Colonic mucosa (tissue), 4 donors: ENCODE measurements at regions not wholly inside any gene's neighbourhood (a gene's known extent, or its start where the extent isn't known, plus 50 kb on each side); places are given as distances from the start of the nearest gene placed in this dataset.

ENCODE experiments used
- DNase-seq: peaks from one replicate; pipeline ENCODE4 v3.0.0-alpha.2; 2020
- H3K27ac ChIP-seq: fragments of 200-600 bp; one replicate; pipeline ENCODE4 v1.8.0; 2021
- H3K27me3 ChIP-seq: fragments of 200-600 bp; one replicate; pipeline ENCODE4 v1.8.0; 2021
- H3K36me3 ChIP-seq: fragments of 200-600 bp; one replicate; pipeline ENCODE4 v1.8.0; 2021
- H3K4me1 ChIP-seq: fragments of 200-600 bp; one replicate; pipeline ENCODE4 v1.8.0; 2021; ENCODE audit warnings: mild to moderate bottlenecking
- H3K4me3 ChIP-seq: fragments of 200-600 bp; one replicate; pipeline ENCODE4 v1.8.0; 2021
- H3K9ac ChIP-seq, 2 donors: one replicate each; pipeline ENCODE4 v1.7.0; 2013; ENCODE audit warnings: control low read depth in 2 of 2, low read depth in 2 of 2, low read length in 2 of 2
- H3K9me3 ChIP-seq: fragments of 200-600 bp; one replicate; pipeline ENCODE4 v1.8.0; 2021
- CTCF ChIP-seq: fragments of 200-600 bp; IDR thresholded peaks from one replicate; pipeline ENCODE4 v1.8.0; 2022; ENCODE audit warnings: antibody characterized with exemption, mild to moderate bottlenecking
- intact Hi-C: fragments of 100-400 bp; cut with DNase I; formaldehyde crosslinking; loops from one replicate; pipeline ENCODE4 v1.14.1; 2022
- donor health status: healthy.
- donor health status: DM: no; HTN: no; CAD: no.
- donor health status: DM: no; HTN: no; CAD: no.

- Histone ChIP-seq H3K4me3 (no peak overlapping the region), H3K27me3 (no peaks in the 10 kb centered on the region), H3K9ac (no peak overlapping the region), H3K9me3 (no peaks in the 10 kb centered on the region), H3K27ac (no peak overlapping the region), H3K36me3 (no peaks in the 10 kb centered on the region), H3K4me1 (no peaks in the 10 kb centered on the region)
- TF ChIP-seq CTCF = no peak
- DNase-seq = no peak
- intact Hi-C loops = no loop called here
Measured at GRCh38 chr3:175902226-175902625, 1043.1 kb downstream of the NAALADL2 start.

DNA sequence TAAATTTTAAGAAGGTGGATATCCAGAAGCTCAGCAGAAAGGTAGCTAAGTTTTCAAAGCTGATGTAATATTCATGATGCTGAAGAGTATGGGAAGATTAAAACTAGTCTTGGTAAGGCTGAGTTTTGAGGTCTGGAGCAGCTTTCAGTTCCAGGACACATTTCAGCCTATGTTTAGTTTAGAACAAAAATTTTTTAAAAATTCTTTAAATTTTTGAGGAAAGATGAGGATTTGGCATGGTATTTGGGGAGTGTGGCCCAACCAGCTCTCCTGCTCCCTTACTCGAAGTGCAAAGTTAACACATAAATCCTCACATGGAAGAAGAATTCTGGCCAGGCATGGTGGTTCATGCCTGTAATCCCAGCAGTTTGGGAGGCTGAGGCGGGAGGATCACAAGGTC is 1039.1 kb downstream of the NAALADL2 start:
- intact Hi-C loops = no loop called here
- no peaks in the 10 kb centered on the region for H3K4me1 ChIP-seq
- no peaks in the 10 kb centered on the region for H3K27me3 ChIP-seq
- TF ChIP-seq CTCF = no peak
- no peak overlapping the region for H3K9ac ChIP-seq
- no peak overlapping the region for H3K27ac ChIP-seq
- no peaks in the 10 kb centered on the region for H3K9me3 ChIP-seq
- no peak for DNase-seq
- H3K36me3 ChIP-seq = no peaks in the 10 kb centered on the region
- no peak overlapping the region for H3K4me3 ChIP-seq

GRCh38 chr3:175896655-175897054 is 1037.5 kb downstream of the NAALADL2 start:
- intact Hi-C loops = no loop called here
- TF ChIP-seq CTCF = no peak
- Histone ChIP-seq H3K9me3 (no peaks in the 10 kb centered on the region), H3K36me3 (no peaks in the 10 kb centered on the region), H3K4me3 (no peak overlapping the region), H3K4me1 (no peaks in the 10 kb centered on the region), H3K27me3 (no peaks in the 10 kb centered on the region), H3K9ac (no peak overlapping the region), H3K27ac (no peak overlapping the region)
- no peak for DNase-seq

GRCh38 chr3:175895731-175896130 is 1036.6 kb downstream of the NAALADL2 start:
- H3K27ac ChIP-seq = no peak overlapping the region
- H3K36me3 ChIP-seq = no peaks in the 10 kb centered on the region
- no peak overlapping the region for H3K4me3 ChIP-seq
- DNase-seq = no peak
- H3K27me3 ChIP-seq = no peaks in the 10 kb centered on the region
- H3K9ac ChIP-seq = no peak overlapping the region
- H3K9me3 ChIP-seq = no peaks in the 10 kb centered on the region
- no peak for TF ChIP-seq CTCF
- no peaks in the 10 kb centered on the region for H3K4me1 ChIP-seq
- intact Hi-C loops = no loop called here

- Histone ChIP-seq H3K9me3 (no peaks in the 10 kb centered on the region), H3K27me3 (no peaks in the 10 kb centered on the region), H3K27ac (no peak overlapping the region), H3K4me3 (no peak overlapping the region), H3K36me3 (no peaks in the 10 kb centered on the region), H3K9ac (no peak overlapping the region), H3K4me1 (no peaks in the 10 kb centered on the region)
- no peak for TF ChIP-seq CTCF
- intact Hi-C loops = no loop called here
- DNase-seq = no peak
Measured at GRCh38 chr3:175893566-175893965, 1034.4 kb downstream of the NAALADL2 start.

DNA sequence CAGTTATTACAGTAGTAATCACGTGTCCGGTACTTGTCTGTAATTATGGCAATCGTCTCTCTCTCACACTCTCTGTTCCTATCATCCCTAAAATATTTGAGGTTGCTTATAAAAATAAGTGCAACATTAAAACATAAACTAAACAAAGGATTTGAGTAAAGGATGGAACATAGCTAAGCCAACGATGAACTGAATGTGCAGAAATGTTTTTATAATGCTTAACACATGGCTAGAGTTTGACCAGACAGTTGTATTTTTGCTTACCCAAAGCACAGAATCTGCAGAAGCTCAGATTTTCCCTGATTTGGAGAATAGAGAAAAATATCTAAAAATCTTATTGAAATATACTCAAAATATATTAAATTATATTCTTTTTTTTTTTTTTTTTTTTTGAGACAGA is 1030.9 kb downstream of the NAALADL2 start:
- Histone ChIP-seq H3K9ac (no peak overlapping the region), H3K4me3 (no peak overlapping the region), H3K27ac (no peak overlapping the region), H3K9me3 (no peaks in the 10 kb centered on the region), H3K4me1 (no peaks in the 10 kb centered on the region), H3K36me3 (no peaks in the 10 kb centered on the region), H3K27me3 (no peaks in the 10 kb centered on the region)
- no peak for DNase-seq
- intact Hi-C loops = no loop called here
- no peak for TF ChIP-seq CTCF
